ENCODE measurements at regions not wholly inside any gene's neighbourhood (a gene's known extent, or its start where the extent isn't known, plus 50 kb on each side); places are given as distances from the start of the nearest gene placed in this dataset.

GRCh38 chr6:30806581-30807183, 62.3 kb upstream of the IER3 start:
- DNase-seq = no peak

GRCh38 chr6:30804333-30804732, 60.0 kb upstream of the IER3 start:
- no peak for DNase-seq

- no peak for DNase-seq
Measured at GRCh38 chr6:30802731-30803130, 58.4 kb upstream of the IER3 start.

DNA sequence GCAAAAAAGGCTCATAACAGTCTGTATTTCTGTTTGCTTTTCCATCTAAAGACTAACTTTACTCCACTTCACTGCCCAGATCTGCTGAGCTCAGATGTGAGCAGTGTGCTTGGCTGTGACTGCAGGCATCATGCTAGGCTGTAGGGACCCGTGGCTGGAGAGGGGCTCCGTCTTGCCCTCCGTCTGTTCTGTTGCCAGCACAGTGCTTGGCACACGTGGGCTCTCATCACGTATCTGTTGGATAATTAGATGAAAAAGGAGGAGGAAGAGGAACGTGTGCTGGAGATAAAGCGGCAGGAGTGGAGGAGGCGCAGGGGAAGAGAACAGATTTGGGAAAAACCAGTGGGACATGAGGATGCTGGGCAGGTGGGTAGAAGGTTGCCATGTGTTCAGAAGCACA, 57.6 kb upstream of the IER3 start:
- no peak for DNase-seq

DNA sequence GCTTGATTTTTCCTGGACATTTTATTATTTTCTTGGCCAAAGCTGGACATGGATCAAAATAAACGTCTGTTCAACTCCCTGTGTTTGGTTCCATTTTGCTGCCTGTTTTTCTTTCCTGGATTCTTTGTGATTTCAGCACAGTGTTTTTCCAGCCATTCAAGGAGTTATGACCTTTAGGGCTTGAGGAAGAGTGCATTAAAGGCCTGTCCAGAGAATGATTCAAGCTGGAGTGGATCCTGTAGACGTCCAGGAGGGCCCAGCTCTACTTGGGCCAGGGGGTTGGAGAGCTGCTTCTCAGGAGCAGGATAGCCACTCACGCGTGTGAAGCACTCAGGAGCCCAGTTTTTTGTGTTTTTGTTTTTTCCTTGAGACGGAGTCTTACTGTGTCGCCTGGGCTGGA, 56.5 kb upstream of the IER3 start:
- no peak for DNase-seq

- DNase-seq = no peak
Measured at GRCh38 chr6:30799210-30799609, 54.9 kb upstream of the IER3 start.

DNA sequence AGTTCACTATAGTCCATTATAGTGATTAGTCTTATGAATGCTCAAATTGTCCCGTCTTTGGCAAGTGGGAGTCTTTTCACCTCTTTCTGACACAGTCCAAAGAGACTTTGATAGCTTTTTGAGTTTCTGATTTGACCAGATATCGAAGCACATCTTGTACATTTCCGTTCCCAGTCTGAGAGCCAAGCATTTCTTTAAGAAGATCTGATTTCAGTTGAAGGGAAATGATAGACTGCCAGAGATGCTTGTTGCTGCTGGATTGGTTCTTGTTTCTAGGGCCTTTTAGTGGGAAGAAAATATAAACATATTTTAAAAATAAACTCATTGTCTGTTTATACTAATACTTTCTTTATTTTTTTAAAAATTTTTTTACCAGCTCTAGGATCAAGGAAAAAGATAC, 54.1 kb upstream of the IER3 start:
- DNase-seq = no peak

GRCh38 chr6:30795549-30796293, 51.4 kb upstream of the IER3 start:
- no peak for DNase-seq
